ENCODE measurements at regions not wholly inside any gene's neighbourhood (a gene's known extent, or its start where the extent isn't known, plus 50 kb on each side); places are given as distances from the start of the nearest gene placed in this dataset.
A peak's percentile ranks its signal among the peaks of the same experiment; 100 is the strongest.

GRCh38 chr11:34744511-34744910, 123.6 kb downstream of the EHF start:
- H3K4me3 ChIP-seq (ENCODE audit: low read depth, low read length) = no peak overlapping the region
- H3K36me3 ChIP-seq (ENCODE audit: control insufficient read depth, insufficient read depth, low read length) = no peaks in the 10 kb centered on the region
- TF ChIP-seq CTCF (IDR thresholded peaks at IDR 0.05; ENCODE audit: insufficient read depth, low read length, severe bottlenecking) = no peak
- DNase-seq (ENCODE audit: low read depth) (no peak), FAIRE-seq (no peak)
- no peaks in the 10 kb centered on the region for H3K27me3 ChIP-seq (ENCODE audit: control insufficient read depth, insufficient read depth, low read length)

- no peak for TF ChIP-seq CTCF (IDR thresholded peaks at IDR 0.05; ENCODE audit: insufficient read depth, low read length, severe bottlenecking)
- Histone ChIP-seq H3K4me3 (ENCODE audit: low read depth, low read length) (no peak overlapping the region), H3K27me3 (ENCODE audit: control insufficient read depth, insufficient read depth, low read length) (no peaks in the 10 kb centered on the region), H3K36me3 (ENCODE audit: control insufficient read depth, insufficient read depth, low read length) (no peaks in the 10 kb centered on the region)
- FAIRE-seq (no peak), DNase-seq (ENCODE audit: low read depth) (no peak)
These were observed 117.3 kb downstream of the EHF start for GRCh38 chr11:34738237-34738636.

DNA sequence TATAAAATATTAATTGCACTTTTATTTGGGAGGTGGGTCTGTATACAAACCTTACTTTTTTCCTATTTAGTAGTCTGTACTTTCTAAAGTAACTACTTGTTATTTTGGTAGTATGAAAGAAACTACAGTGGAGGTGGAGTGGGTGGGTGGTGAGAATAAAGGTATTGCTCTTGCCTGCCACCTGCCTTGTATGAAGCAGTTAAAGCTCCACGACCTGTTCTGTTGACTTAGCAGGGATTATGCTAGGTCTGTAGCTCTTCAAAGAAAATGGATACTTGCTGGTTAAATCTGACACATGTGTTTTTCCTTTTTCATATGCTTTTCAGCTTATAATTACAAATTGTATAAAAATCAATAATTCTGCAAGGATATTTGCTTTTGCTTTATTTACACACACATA, 111.9 kb downstream of the EHF start:
- FAIRE-seq = no peak
- no peaks in the 10 kb centered on the region for H3K36me3 ChIP-seq (ENCODE audit: control insufficient read depth, insufficient read depth, low read length)
- peak; percentile 3 for TF ChIP-seq CTCF (IDR thresholded peaks at IDR 0.05; ENCODE audit: insufficient read depth, low read length, severe bottlenecking)

DNA sequence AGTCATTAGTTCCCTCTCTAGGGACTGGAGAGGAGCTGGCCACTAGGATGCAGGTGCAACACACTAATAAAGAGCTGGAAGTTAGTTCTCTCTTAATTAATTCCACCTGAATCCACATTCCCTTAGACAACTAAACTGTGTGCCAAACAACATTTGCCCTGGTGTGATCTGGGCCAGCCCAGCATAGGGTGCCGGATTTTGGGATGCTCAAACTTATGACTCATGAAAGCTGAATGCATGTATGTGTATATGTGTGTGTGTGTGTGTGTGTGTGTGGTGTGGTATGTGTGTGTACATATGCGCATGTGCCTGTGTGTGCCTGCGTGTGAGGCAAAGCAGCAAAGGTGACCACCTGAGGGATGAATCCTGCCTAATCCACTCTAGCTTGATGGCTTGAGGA, 110.7 kb downstream of the EHF start:
- Histone ChIP-seq H3K4me3 (ENCODE audit: low read depth, low read length) (no peak overlapping the region), H3K36me3 (ENCODE audit: control insufficient read depth, insufficient read depth, low read length) (no peaks in the 10 kb centered on the region), H3K27me3 (ENCODE audit: control insufficient read depth, insufficient read depth, low read length) (no peaks in the 10 kb centered on the region)
- DNase-seq (ENCODE audit: low read depth) (no peak), FAIRE-seq (peak; percentile 75)
- TF ChIP-seq CTCF (IDR thresholded peaks at IDR 0.05; ENCODE audit: insufficient read depth, low read length, severe bottlenecking) = no peak

More for the DNA sequence above, 111.9 kb downstream of the EHF start:
- no peaks in the 10 kb centered on the region for H3K27me3 ChIP-seq (ENCODE audit: control insufficient read depth, insufficient read depth, low read length)
- no peak for DNase-seq (ENCODE audit: low read depth)
- H3K4me3 ChIP-seq (ENCODE audit: low read depth, low read length) = no peak overlapping the region

DNA sequence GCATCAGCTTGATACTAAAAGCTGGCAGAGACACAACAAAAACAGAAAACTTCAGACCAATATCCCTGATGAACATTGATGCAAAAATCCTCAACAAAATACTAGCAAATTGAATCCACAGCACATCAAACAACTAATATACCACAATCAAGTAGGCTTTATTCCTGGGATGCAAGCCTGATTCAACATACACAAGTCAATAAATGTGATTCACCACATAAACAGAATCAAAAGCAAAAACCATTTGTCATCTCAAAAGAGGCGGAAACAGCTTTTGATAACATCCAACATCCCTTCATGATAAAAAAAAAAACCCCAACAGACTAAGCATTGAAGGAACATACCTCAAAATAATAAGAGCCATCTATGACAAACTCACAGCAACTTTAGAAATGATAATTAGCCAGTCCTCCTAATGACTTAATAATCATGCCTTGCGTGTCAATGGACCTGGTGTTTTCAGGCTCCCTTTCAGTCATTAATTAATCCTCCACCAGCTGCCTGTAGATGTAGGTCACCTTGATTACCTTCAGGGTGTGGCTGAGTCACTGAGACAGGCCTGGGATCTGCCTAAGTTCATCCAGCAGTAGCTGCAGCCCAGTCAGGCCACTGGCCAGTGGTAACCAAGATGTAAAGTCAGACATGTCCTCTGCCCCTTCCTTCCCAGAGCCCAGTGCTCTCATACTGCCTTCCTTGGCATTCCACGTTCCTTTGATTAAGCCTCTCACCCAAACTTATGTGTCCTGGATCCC, 109.8 kb downstream of the EHF start:
- TF ChIP-seq CTCF (IDR thresholded peaks at IDR 0.05; ENCODE audit: insufficient read depth, low read length, severe bottlenecking) = no peak
- peak; percentile 42 for DNase-seq (ENCODE audit: low read depth)
- Histone ChIP-seq H3K36me3 (ENCODE audit: control insufficient read depth, insufficient read depth, low read length) (no peaks in the 10 kb centered on the region), H3K27me3 (ENCODE audit: control insufficient read depth, insufficient read depth, low read length) (no peaks in the 10 kb centered on the region), H3K4me3 (ENCODE audit: low read depth, low read length) (no peak overlapping the region)
- no peak for FAIRE-seq

DNA sequence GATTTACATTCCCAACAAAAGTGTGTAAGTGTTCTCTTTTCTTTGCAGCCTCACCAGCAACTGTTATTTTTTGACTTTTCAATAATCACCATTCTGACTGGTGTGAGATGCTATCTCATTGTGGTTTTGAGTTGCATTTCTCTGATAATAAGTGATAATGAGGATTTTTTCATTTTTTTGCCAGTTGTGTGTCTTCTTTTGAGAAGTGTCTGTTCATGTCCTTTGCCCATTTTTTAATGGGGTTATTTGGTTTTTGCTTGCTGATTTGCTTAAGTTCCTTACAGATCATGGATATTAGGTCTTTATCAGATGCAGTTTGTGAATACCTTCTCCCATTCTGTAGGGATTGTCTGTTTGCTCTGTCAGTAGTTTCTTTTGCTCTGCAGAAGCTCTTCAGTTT, 107.7 kb downstream of the EHF start:
- DNase-seq (ENCODE audit: low read depth) (no peak), FAIRE-seq (no peak)
- Histone ChIP-seq H3K36me3 (ENCODE audit: control insufficient read depth, insufficient read depth, low read length) (no peaks in the 10 kb centered on the region), H3K27me3 (ENCODE audit: control insufficient read depth, insufficient read depth, low read length) (no peaks in the 10 kb centered on the region), H3K4me3 (ENCODE audit: low read depth, low read length) (no peak overlapping the region)
- no peak for TF ChIP-seq CTCF (IDR thresholded peaks at IDR 0.05; ENCODE audit: insufficient read depth, low read length, severe bottlenecking)

All from bronchial epithelial cell (primary cell).